ENCODE measurements at regions not wholly inside any gene's neighbourhood (a gene's known extent, or its start where the extent isn't known, plus 50 kb on each side); places are given as distances from the start of the nearest gene placed in this dataset.
"Not testable (repeated sequence)": the region's sequence is repeated elsewhere in the genome, so short reads cannot be mapped to it uniquely, and the experiment has no call there.

DNA sequence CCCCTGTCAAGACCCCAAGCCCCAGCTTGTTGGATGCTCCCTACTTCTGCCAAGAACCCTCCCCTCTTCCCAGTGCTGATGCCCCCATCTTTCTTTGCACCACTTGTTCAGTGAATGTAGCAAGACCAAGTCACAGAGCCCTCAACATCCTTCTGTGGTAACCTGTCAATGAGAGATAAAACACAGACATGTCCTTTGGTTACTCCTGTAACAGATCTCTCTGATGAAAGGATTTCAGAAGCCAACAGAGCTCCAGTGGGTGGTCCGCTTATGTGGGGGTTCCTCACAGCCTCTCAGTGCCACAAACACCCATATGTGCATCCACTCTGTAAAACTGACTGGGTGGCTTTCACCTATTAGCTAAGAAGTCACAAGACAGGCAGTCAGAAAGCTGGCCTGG, 93.2 kb upstream of the CST7 start:
- Histone ChIP-seq H3K9me3 (ENCODE audit: control insufficient read depth in 5 of 5, low read length in 5 of 5) (peaks cover 5 to 19% (median 13%) of the 10 kb centered on the region in 5 donors), H3K27me3 (ENCODE audit: control insufficient read depth in 5 of 5, insufficient read depth in 4 of 5, low read length in 5 of 5) (no peaks in the 10 kb centered on the region), H3K4me1 (ENCODE audit: control insufficient read depth in 5 of 5, insufficient read depth in 5 of 5, low read length in 5 of 5) (no peaks in the 10 kb centered on the region), H3K4me3 (ENCODE audit: low read depth in 1 of 5, low read length in 5 of 5) (no peak overlapping the region), H3K9ac (ENCODE audit: low read length in 5 of 5) (no peak overlapping the region), H3K27ac (ENCODE audit: low read depth, low read length) (no peak overlapping the region), H3K36me3 (ENCODE audit: control insufficient read depth in 5 of 5, insufficient read depth in 5 of 5, low read length in 5 of 5) (no peaks in the 10 kb centered on the region)

DNA sequence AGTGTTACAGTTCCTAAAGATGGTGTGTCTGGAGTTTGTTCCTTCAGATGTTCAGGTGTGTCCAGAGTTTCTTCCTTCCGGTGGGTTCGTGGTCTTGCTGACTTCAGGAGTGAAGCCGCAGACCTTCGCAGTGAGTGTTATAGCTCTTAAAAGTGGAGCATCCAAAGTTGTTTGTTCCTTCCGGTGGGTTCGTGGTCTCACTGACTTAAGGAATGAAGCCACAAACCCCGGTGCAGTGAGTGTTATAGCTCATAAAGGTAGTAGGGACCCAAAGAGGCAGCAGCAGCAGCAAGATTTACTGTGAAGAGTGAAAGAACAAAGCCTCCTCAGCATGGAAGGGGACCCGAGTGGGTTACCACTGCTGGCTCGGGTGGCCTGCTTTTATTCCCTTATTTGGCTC, 90.6 kb upstream of the CST7 start:
- H3K27me3 ChIP-seq (ENCODE audit: control insufficient read depth in 5 of 5, insufficient read depth in 4 of 5, low read length in 5 of 5); H3K4me3 ChIP-seq (ENCODE audit: low read depth in 1 of 5, low read length in 5 of 5); H3K36me3 ChIP-seq (ENCODE audit: control insufficient read depth in 5 of 5, insufficient read depth in 5 of 5, low read length in 5 of 5); H3K27ac ChIP-seq (ENCODE audit: low read depth, low read length); H3K4me1 ChIP-seq (ENCODE audit: control insufficient read depth in 5 of 5, insufficient read depth in 5 of 5, low read length in 5 of 5); H3K9ac ChIP-seq (ENCODE audit: low read length in 5 of 5): not testable (repeated sequence)
- H3K9me3 ChIP-seq (ENCODE audit: control insufficient read depth in 5 of 5, low read length in 5 of 5), result peaks cover 5 to 19% (median 13%) of the 10 kb centered on the region in 5 donors

DNA sequence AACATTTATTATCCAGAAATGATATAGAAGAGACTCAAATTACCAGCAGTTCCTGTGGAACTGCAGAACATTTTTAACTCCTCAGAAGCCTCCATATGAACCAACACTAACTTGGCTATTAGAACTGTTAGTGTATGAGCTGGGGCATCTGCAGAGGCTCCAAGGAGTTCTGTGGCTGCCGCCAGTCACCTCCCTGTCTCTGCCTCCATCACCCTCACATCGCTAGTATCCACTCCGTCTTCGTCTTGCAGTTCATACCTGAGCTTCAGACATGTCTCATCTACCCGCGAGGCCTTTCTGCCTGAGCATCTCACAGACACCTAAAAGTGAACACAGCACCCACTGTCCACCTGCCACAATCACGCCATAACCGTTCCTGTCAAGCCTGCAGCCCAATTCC, 89.5 kb upstream of the CST7 start:
- no peaks in the 10 kb centered on the region for H3K4me1 ChIP-seq (ENCODE audit: control insufficient read depth in 5 of 5, insufficient read depth in 5 of 5, low read length in 5 of 5)
- no peak overlapping the region for H3K9ac ChIP-seq (ENCODE audit: low read length in 5 of 5)
- H3K36me3 ChIP-seq (ENCODE audit: control insufficient read depth in 5 of 5, insufficient read depth in 5 of 5, low read length in 5 of 5), result no peaks in the 10 kb centered on the region
- peaks cover under 1 to 15% (median 9%) of the 10 kb centered on the region in 5 donors for H3K9me3 ChIP-seq (ENCODE audit: control insufficient read depth in 5 of 5, low read length in 5 of 5)
- H3K27ac ChIP-seq (ENCODE audit: low read depth, low read length), result no peak overlapping the region
- H3K4me3 ChIP-seq (ENCODE audit: low read depth in 1 of 5, low read length in 5 of 5), result no peak overlapping the region
- no peaks in the 10 kb centered on the region for H3K27me3 ChIP-seq (ENCODE audit: control insufficient read depth in 5 of 5, insufficient read depth in 4 of 5, low read length in 5 of 5)

DNA sequence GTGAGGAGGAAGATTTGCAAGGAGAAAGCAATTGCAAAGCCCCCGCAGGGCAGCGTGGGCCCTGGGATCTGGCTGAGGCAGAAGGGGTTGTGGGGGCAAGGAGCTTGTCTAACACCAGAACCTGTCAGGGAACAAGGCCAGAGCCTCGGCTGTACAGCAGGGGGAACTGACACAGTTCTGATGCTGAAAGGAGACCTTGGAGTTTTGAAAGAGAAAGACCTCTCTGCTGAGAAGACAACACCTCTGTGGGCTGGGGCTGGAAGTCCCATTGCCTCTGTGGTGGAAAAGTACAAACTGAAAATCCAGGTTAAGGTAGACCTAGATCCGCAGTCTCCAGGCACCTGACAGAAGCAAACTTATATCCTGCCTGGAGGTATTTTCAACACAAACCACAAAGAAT, 86.9 kb upstream of the CST7 start:
- Histone ChIP-seq H3K27me3 (ENCODE audit: control insufficient read depth in 5 of 5, insufficient read depth in 4 of 5, low read length in 5 of 5) (no peaks in the 10 kb centered on the region), H3K9ac (ENCODE audit: low read length in 5 of 5) (no peak overlapping the region), H3K4me1 (ENCODE audit: control insufficient read depth in 5 of 5, insufficient read depth in 5 of 5, low read length in 5 of 5) (no peaks in the 10 kb centered on the region), H3K9me3 (ENCODE audit: control insufficient read depth in 5 of 5, low read length in 5 of 5) (peaks cover 0 to 21% (median 15%) of the 10 kb centered on the region in 5 donors), H3K27ac (ENCODE audit: low read depth, low read length) (no peak overlapping the region), H3K36me3 (ENCODE audit: control insufficient read depth in 5 of 5, insufficient read depth in 5 of 5, low read length in 5 of 5) (no peaks in the 10 kb centered on the region), H3K4me3 (ENCODE audit: low read depth in 1 of 5, low read length in 5 of 5) (no peak overlapping the region)

DNA sequence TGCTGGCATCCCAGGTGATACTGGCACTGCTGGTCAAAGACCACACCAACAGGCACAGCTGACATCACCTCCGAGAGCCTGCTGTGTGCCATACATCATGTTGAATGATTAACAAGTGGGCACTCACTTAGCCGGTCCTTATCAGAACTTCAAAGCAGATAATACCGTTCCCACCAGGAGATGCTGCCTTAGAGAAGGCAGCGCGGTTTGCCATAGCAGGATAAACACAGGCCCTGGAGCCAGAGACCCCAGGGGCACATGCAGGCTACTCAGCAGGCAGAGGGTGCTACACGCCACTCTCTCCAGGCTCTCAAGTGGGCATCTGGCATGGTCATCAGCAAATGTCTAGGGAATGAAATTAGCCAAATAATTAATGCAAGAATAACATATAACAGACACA, 86.5 kb upstream of the CST7 start:
- H3K9me3 ChIP-seq (ENCODE audit: control insufficient read depth in 5 of 5, low read length in 5 of 5), result peaks cover 0 to 17% (median 15%) of the 10 kb centered on the region in 5 donors
- H3K9ac ChIP-seq (ENCODE audit: low read length in 5 of 5), result no peak overlapping the region
- no peak overlapping the region for H3K4me3 ChIP-seq (ENCODE audit: low read depth in 1 of 5, low read length in 5 of 5)
- H3K4me1 ChIP-seq (ENCODE audit: control insufficient read depth in 5 of 5, insufficient read depth in 5 of 5, low read length in 5 of 5), result no peaks in the 10 kb centered on the region
- no peaks in the 10 kb centered on the region for H3K27me3 ChIP-seq (ENCODE audit: control insufficient read depth in 5 of 5, insufficient read depth in 4 of 5, low read length in 5 of 5)
- H3K36me3 ChIP-seq (ENCODE audit: control insufficient read depth in 5 of 5, insufficient read depth in 5 of 5, low read length in 5 of 5), result no peaks in the 10 kb centered on the region
- no peak overlapping the region for H3K27ac ChIP-seq (ENCODE audit: low read depth, low read length)

DNA sequence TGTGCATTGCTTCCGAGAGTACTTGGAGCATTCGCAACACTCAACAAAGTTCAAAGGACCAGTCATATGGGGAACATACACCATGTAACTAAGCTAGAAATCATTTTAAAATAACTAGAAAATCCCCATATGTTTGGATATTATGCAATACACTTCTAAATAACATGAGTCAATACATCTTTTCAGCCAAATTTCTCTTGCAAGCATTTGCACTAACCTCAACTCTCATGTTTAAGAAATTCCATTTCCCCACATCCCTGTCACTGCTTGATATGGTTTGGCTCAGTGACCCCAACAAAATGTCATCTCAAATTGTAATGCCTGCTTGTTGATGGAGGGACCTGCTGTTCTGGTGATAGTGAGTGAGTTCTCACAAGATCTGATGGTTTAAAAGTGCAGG, 85.7 kb upstream of the CST7 start:
- Histone ChIP-seq H3K27ac (ENCODE audit: low read depth, low read length) (no peak overlapping the region), H3K9me3 (ENCODE audit: control insufficient read depth in 5 of 5, low read length in 5 of 5) (peaks cover 0 to 16% (median 15%) of the 10 kb centered on the region in 5 donors), H3K36me3 (ENCODE audit: control insufficient read depth in 5 of 5, insufficient read depth in 5 of 5, low read length in 5 of 5) (no peaks in the 10 kb centered on the region), H3K9ac (ENCODE audit: low read length in 5 of 5) (no peak overlapping the region), H3K27me3 (ENCODE audit: control insufficient read depth in 5 of 5, insufficient read depth in 4 of 5, low read length in 5 of 5) (no peaks in the 10 kb centered on the region), H3K4me1 (ENCODE audit: control insufficient read depth in 5 of 5, insufficient read depth in 5 of 5, low read length in 5 of 5) (no peaks in the 10 kb centered on the region), H3K4me3 (ENCODE audit: low read depth in 1 of 5, low read length in 5 of 5) (no peak overlapping the region)

DNA sequence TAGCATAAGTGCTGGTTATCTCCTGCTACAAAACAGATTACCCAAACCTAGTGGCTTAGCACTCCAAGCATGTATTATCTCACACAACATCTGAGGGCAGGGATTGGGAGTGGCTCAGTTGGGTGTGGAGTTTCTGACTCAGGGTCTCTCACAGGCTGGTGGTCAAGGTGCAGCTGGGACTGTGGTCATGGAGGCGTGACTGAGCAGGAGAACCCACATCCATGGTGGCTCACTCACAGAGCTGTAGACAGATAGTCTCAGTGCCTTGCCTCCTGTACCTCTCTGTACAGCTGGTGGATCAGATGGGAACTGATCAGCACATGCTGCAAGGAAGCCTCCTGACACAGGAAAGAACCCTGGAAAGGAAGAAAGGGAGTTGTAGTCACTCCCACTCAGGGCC, 83.1 kb upstream of the CST7 start:
- H3K27ac ChIP-seq (ENCODE audit: low read depth, low read length), result no peak overlapping the region
- no peaks in the 10 kb centered on the region for H3K36me3 ChIP-seq (ENCODE audit: control insufficient read depth in 5 of 5, insufficient read depth in 5 of 5, low read length in 5 of 5)
- H3K27me3 ChIP-seq (ENCODE audit: control insufficient read depth in 5 of 5, insufficient read depth in 4 of 5, low read length in 5 of 5), result no peaks in the 10 kb centered on the region
- peaks cover 0 to 16% (median 15%) of the 10 kb centered on the region in 5 donors for H3K9me3 ChIP-seq (ENCODE audit: control insufficient read depth in 5 of 5, low read length in 5 of 5)
- no peak overlapping the region for H3K4me3 ChIP-seq (ENCODE audit: low read depth in 1 of 5, low read length in 5 of 5)
- no peaks in the 10 kb centered on the region for H3K4me1 ChIP-seq (ENCODE audit: control insufficient read depth in 5 of 5, insufficient read depth in 5 of 5, low read length in 5 of 5)
- H3K9ac ChIP-seq (ENCODE audit: low read length in 5 of 5), result no peak overlapping the region

DNA sequence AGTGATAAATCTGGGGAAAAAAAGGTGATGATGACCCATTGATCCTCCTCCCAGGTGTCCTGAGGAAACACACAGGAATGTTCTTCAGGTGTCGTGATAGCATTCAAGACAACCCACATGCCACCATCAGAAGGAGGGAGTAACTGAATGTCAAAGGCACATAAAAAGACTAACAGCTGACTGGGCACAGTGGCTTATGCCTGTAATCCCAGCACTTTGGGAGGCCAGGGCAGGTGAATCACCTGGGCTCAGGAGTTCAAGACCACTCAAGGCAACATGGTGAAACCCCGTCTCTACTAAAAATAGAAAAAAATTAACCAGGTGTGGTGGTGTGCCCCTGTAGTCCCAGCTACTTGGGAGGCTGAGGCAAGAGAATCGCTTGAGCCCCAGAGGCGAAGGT, 82.3 kb upstream of the CST7 start:
- Histone ChIP-seq H3K9ac (ENCODE audit: low read length in 5 of 5) (no peak overlapping the region), H3K27ac (ENCODE audit: low read depth, low read length) (no peak overlapping the region), H3K4me3 (ENCODE audit: low read depth in 1 of 5, low read length in 5 of 5) (no peak overlapping the region), H3K36me3 (ENCODE audit: control insufficient read depth in 5 of 5, insufficient read depth in 5 of 5, low read length in 5 of 5) (no peaks in the 10 kb centered on the region), H3K9me3 (ENCODE audit: control insufficient read depth in 5 of 5, low read length in 5 of 5) (peaks cover 0 to 16% (median 15%) of the 10 kb centered on the region in 5 donors), H3K27me3 (ENCODE audit: control insufficient read depth in 5 of 5, insufficient read depth in 4 of 5, low read length in 5 of 5) (peaks cover 0 to under 1% (median 0%) of the 10 kb centered on the region in 5 donors), H3K4me1 (ENCODE audit: control insufficient read depth in 5 of 5, insufficient read depth in 5 of 5, low read length in 5 of 5) (no peaks in the 10 kb centered on the region)

DNA sequence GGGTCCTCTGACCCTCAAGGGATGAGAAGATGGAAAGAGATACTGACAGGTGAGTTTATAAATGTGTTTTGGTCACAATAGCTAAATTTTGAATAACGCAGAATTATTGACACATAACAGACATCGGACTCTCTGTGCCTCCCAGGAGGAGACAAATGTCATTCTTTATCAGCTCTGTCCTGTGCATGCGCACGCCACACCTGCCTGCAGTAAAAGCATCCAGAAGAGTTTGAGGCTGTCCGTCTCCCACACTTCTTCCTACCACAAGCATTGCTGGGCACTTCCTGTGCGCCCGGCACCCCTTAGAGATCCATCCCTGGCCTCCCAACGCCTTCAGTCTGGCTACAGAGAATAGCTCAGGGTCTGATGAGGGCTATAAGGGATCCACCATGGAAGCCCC, 81.5 kb upstream of the CST7 start:
- Histone ChIP-seq H3K9ac (ENCODE audit: low read length in 5 of 5) (no peak overlapping the region), H3K9me3 (ENCODE audit: control insufficient read depth in 5 of 5, low read length in 5 of 5) (peaks cover 0 to 16% (median 15%) of the 10 kb centered on the region in 5 donors), H3K27me3 (ENCODE audit: control insufficient read depth in 5 of 5, insufficient read depth in 4 of 5, low read length in 5 of 5) (peaks cover 0 to 9% (median 0%) of the 10 kb centered on the region in 5 donors), H3K4me1 (ENCODE audit: control insufficient read depth in 5 of 5, insufficient read depth in 5 of 5, low read length in 5 of 5) (no peaks in the 10 kb centered on the region), H3K4me3 (ENCODE audit: low read depth in 1 of 5, low read length in 5 of 5) (no peak overlapping the region), H3K27ac (ENCODE audit: low read depth, low read length) (no peak overlapping the region), H3K36me3 (ENCODE audit: control insufficient read depth in 5 of 5, insufficient read depth in 5 of 5, low read length in 5 of 5) (no peaks in the 10 kb centered on the region)

DNA sequence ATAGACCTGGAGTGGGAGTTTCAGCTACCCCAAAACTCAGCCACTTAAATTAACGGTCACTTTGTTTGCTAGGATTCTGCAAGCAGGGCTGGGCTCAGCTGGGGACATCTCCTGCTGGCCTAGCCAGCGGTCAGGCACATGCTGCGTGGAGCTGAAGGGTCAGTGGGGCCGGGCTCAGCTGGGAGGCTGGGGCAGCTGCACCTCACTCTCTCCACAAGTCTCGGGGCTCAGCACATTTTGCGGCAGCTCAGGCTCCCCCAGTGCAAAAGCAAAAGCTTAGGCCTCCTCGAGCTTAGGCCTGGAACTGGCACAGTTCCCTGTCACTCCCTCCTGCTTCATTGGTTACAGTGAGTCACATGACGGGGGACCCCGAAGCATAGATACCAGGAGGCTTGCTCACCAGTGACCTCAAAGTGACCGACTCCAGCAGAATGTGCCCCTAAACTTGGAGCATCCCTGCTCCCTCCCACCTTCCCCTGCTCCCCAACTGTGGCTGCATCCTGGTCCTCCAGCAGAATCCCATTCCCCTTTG, 80.6 kb upstream of the CST7 start:
- Histone ChIP-seq H3K27ac (ENCODE audit: low read depth, low read length) (no peak overlapping the region), H3K9ac (ENCODE audit: low read length in 5 of 5) (no peak overlapping the region), H3K36me3 (ENCODE audit: control insufficient read depth in 5 of 5, insufficient read depth in 5 of 5, low read length in 5 of 5) (no peaks in the 10 kb centered on the region), H3K4me3 (ENCODE audit: low read depth in 1 of 5, low read length in 5 of 5) (no peak overlapping the region), H3K4me1 (ENCODE audit: control insufficient read depth in 5 of 5, insufficient read depth in 5 of 5, low read length in 5 of 5) (peaks cover 0 to 6% (median 0%) of the 10 kb centered on the region in 5 donors), H3K27me3 (ENCODE audit: control insufficient read depth in 5 of 5, insufficient read depth in 4 of 5, low read length in 5 of 5) (peaks cover 3 to 14% (median 8%) of the 10 kb centered on the region in 5 donors), H3K9me3 (ENCODE audit: control insufficient read depth in 5 of 5, low read length in 5 of 5) (peaks cover 0 to 16% (median 15%) of the 10 kb centered on the region in 5 donors)
